ENCODE measurements at regions not wholly inside any gene's neighbourhood (a gene's known extent, or its start where the extent isn't known, plus 50 kb on each side); places are given as distances from the start of the nearest gene placed in this dataset.

- TF ChIP-seq GATA2 (IDR thresholded peaks at IDR 0.05; ENCODE audit: low read depth, low read length) (no peak), GATA3 (IDR thresholded peaks at IDR 0.05; ENCODE audit: low read depth, low read length) (no peak)
These were observed 320.1 kb downstream of the BTBD3 start for GRCh38 chr20:12237772-12238171.

Data from SH-SY5Y (cell line).